H1 (cell line): ENCODE measurements at regions not wholly inside any gene's neighbourhood (a gene's known extent, or its start where the extent isn't known, plus 50 kb on each side); places are given as distances from the start of the nearest gene placed in this dataset.

ENCODE experiments used
- CTCF ChIA-PET: fragments of 300-600 bp; sonication (Branson Sonifier 250); formaldehyde crosslinking; loops from one replicate; lab custom pipeline; 2021; ENCODE audit not compliant: partially characterized antibody; lab: Charles Lee
- POLR2A ChIA-PET: fragments of 300-600 bp; sonication (Branson Sonifier 250); formaldehyde crosslinking; loops from one replicate; lab custom pipeline; 2021; ENCODE audit warnings: inconsistent platforms; ENCODE audit not compliant: partially characterized antibody; lab: Charles Lee
- DNase-seq, 2 experiments: peaks; one replicate each; pipeline versions ENCODE4 v3.0.0 to v3.0.0-alpha.2; 2010 to 2022; ENCODE audit warnings: low spot score in 2 of 2, low read depth in 1 of 2, mixed read lengths in 1 of 2
- FAIRE-seq: peaks from 2 replicates; lab custom pipeline; 2011; peaks lifted over from hg19 to GRCh38; lab: Jason Lieb, UNC
- H2AFZ ChIP-seq: 2 replicates; pipeline ENCODE4 v1.8.1; 2012; ENCODE audit warnings: low read length, inconsistent platforms
- H2AK5ac ChIP-seq: 2 replicates; pipeline ENCODE4 v1.6.1; 2013; ENCODE audit warnings: low read depth, low read length
- H2BK120ac ChIP-seq: replicated peaks from 2 replicates; pipeline ENCODE3; 2013; ENCODE audit warnings: low read depth, low read length, inconsistent platforms
- H2BK12ac ChIP-seq: 2 replicates; pipeline ENCODE4 v1.6.1; 2013; ENCODE audit warnings: low read depth, low read length
- H2BK15ac ChIP-seq: 2 replicates; pipeline ENCODE4 v1.6.1; 2013; ENCODE audit warnings: low read length
- H2BK20ac ChIP-seq: 2 replicates; pipeline ENCODE4 v1.6.1; 2013; ENCODE audit warnings: low read length
- H2BK5ac ChIP-seq: 2 replicates; pipeline ENCODE4 v1.6.1; 2013; ENCODE audit warnings: low read depth, low read length
- H3K14ac ChIP-seq: 2 replicates; pipeline ENCODE4 v1.6.1; 2013; ENCODE audit warnings: inconsistent platforms; ENCODE audit not compliant: insufficient read length
- H3K18ac ChIP-seq: 2 replicates; pipeline ENCODE4 v1.6.1; 2013; ENCODE audit warnings: low read length; ENCODE audit errors: extremely low read depth
- H3K23ac ChIP-seq: 2 replicates; pipeline ENCODE4 v1.6.1; 2013; ENCODE audit warnings: inconsistent platforms; ENCODE audit not compliant: insufficient read length
- H3K23me2 ChIP-seq: 2 replicates; pipeline ENCODE4 v1.6.1; 2013; ENCODE audit warnings: low read depth, low read length
- H3K27ac ChIP-seq: 2 replicates; pipeline ENCODE4 v1.6.1; 2011; ENCODE audit warnings: low read depth, low read length, inconsistent platforms
- H3K27me3 ChIP-seq, 4 experiments: replicated peaks in 1 of 4; 1 replicate in 1 of 4; 2 replicates in 3 of 4; pipeline versions ENCODE4 v1.6.1 to v1.8.1; 2011 to 2013; ENCODE audit warnings: low read length in 3 of 4, mild to moderate bottlenecking in 3 of 4, inconsistent platforms in 2 of 4, mixed read lengths in 2 of 4, moderate library complexity in 1 of 4; ENCODE audit not compliant: control insufficient read depth in 3 of 4, insufficient read depth in 3 of 4; ENCODE audit errors: extremely low read depth in 1 of 4
- H3K36me3 ChIP-seq, 4 experiments: 2 replicates each; pipeline versions ENCODE4 v1.6.1 to v1.8.1; 2011 to 2013; ENCODE audit warnings: mild to moderate bottlenecking in 4 of 4, low read length in 3 of 4, moderate library complexity in 2 of 4, control low read depth in 1 of 4, inconsistent platforms in 1 of 4; ENCODE audit not compliant: insufficient read depth in 4 of 4, control insufficient read depth in 2 of 4
- H3K4ac ChIP-seq: replicated peaks from 2 replicates; pipeline ENCODE3; 2013; ENCODE audit warnings: low read length, low read depth, mixed read lengths, inconsistent platforms; ENCODE audit not compliant: insufficient read length
- H3K4me1 ChIP-seq, 4 experiments: replicated peaks in 1 of 4; 1 replicate in 1 of 4; 2 replicates in 3 of 4; pipeline versions ENCODE4 v1.6.1 to v1.8.1; 2011 to 2013; ENCODE audit warnings: low read length in 3 of 4, inconsistent platforms in 2 of 4, mixed read lengths in 1 of 4; ENCODE audit not compliant: insufficient read depth in 4 of 4, control insufficient read depth in 3 of 4
- H3K4me2 ChIP-seq, 2 experiments: 2 replicates each; pipeline versions ENCODE4 v1.6.1 to v1.8.1; 2011 to 2013; ENCODE audit warnings: low read depth in 2 of 2, low read length in 2 of 2, control low read depth in 1 of 2, inconsistent platforms in 1 of 2, mild to moderate bottlenecking in 1 of 2; ENCODE audit not compliant: insufficient read depth in 1 of 2
- H3K4me3 ChIP-seq, 4 experiments: fragments of 200-600, 300-600 bp in 1 of 4; sonication (generic), shearing (Covaris generic), sonication (Bioruptor Twin) in 1 of 4; 2 replicates each; pipeline versions ENCODE4 v1.5.1 to v1.8.1; 2011 to 2016; ENCODE audit warnings: low read length in 4 of 4, low read depth in 3 of 4, control low read depth in 2 of 4, inconsistent platforms in 2 of 4, mild to moderate bottlenecking in 2 of 4, mixed read lengths in 1 of 4, moderate library complexity in 1 of 4; ENCODE audit not compliant: insufficient read depth in 2 of 4; ENCODE audit errors: extremely low read depth in 1 of 4
- H3K56ac ChIP-seq: replicated peaks from 2 replicates; pipeline ENCODE3; 2013; ENCODE audit warnings: low read depth, mild to moderate bottlenecking, mixed read lengths, low read length, inconsistent platforms; ENCODE audit not compliant: insufficient read length
- H3K79me1 ChIP-seq: 2 replicates; pipeline ENCODE4 v1.6.1; 2013; ENCODE audit warnings: low read depth, low read length, control low read depth
- H3K79me2 ChIP-seq, 2 experiments: 2 replicates each; pipeline versions ENCODE4 v1.6.1 to v1.8.1; 2012 to 2013; ENCODE audit warnings: low read length in 2 of 2, mild to moderate bottlenecking in 2 of 2, inconsistent platforms in 1 of 2; ENCODE audit not compliant: insufficient read depth in 2 of 2, control insufficient read depth in 1 of 2
- H3K9ac ChIP-seq, 4 experiments: replicated peaks in 1 of 4; 1 replicate in 1 of 4; 2 replicates in 3 of 4; pipeline versions ENCODE4 v1.6.1 to v1.8.1; 2011 to 2013; ENCODE audit warnings: low read depth in 3 of 4, low read length in 3 of 4, control low read depth in 2 of 4, mild to moderate bottlenecking in 2 of 4, moderate library complexity in 2 of 4, inconsistent platforms in 1 of 4; ENCODE audit errors: extremely low read depth in 1 of 4
- H3K9me3 ChIP-seq, 2 experiments: 2 replicates each; pipeline versions ENCODE4 v1.6.1 to v1.8.1; 2012 to 2013; ENCODE audit warnings: mild to moderate bottlenecking in 2 of 2, moderate library complexity in 2 of 2, control low read depth in 1 of 2, inconsistent platforms in 1 of 2, low read depth in 1 of 2, low read length in 1 of 2, mixed read lengths in 1 of 2; ENCODE audit not compliant: insufficient read depth in 2 of 2
- H4K20me1 ChIP-seq, 2 experiments: replicated peaks in 1 of 2; 2 replicates each; pipeline versions ENCODE3 to v1.8.1; 2011 to 2013; ENCODE audit warnings: inconsistent platforms in 2 of 2, low read length in 2 of 2, mild to moderate bottlenecking in 1 of 2; ENCODE audit not compliant: insufficient read depth in 2 of 2, control insufficient read depth in 1 of 2
- H4K5ac ChIP-seq: 2 replicates; pipeline ENCODE4 v1.6.1; 2013; ENCODE audit warnings: low read length, low read depth, mixed read lengths, inconsistent platforms; ENCODE audit not compliant: insufficient read length
- H4K8ac ChIP-seq: 2 replicates; pipeline ENCODE4 v1.8.0; 2013; ENCODE audit warnings: mild to moderate bottlenecking, moderate library complexity, low read length, inconsistent platforms; ENCODE audit not compliant: insufficient read depth; ENCODE audit errors: extremely low read depth
- H4K91ac ChIP-seq: replicated peaks from 2 replicates; pipeline ENCODE3; 2013; ENCODE audit warnings: low read length, mixed read lengths, inconsistent platforms; ENCODE audit not compliant: insufficient read length
- GTF2F1 ChIP-seq: IDR thresholded peaks from 2 replicates; pipeline ENCODE4 v1.6.1; 2012; ENCODE audit warnings: low read depth, low read length, improper control_type of control experiment, borderline replicate concordance
- TAF7 ChIP-seq: optimal IDR thresholded peaks from 2 replicates; pipeline ENCODE3; 2011; ENCODE audit warnings: low read depth, mild to moderate bottlenecking, inconsistent platforms, low read length, moderate library complexity, borderline replicate concordance
- WGBS, 2 experiments: shearing (Covaris generic) in 1 of 2; methylation state at CpG; one replicate each; pipeline versions ENCODE4 v1.1.6 to v1.1.7; 2013 to 2015; ENCODE audit warnings: low lambda C conversion rate in 2 of 2, mixed read lengths in 2 of 2, inconsistent platforms in 1 of 2, low coverage in 1 of 2, missing lambda C conversion rate in 1 of 2; ENCODE audit not compliant: insufficient replicate concordance in 2 of 2, insufficient coverage in 1 of 2, insufficient read length in 1 of 2; ENCODE audit errors: extremely low coverage in 1 of 2, missing lambda C conversion rate in 1 of 2; 5-methylcytosine and 5-hydroxymethylcytosine counted together
- TF ChIP-seq, protein P1 (sequence below): IDR thresholded peaks from 2 replicates; pipeline ENCODE4 v1.6.1; 2011; ENCODE audit warnings: low read depth, mild to moderate bottlenecking, low read length; ENCODE audit not compliant: insufficient read depth

- H2BK12ac ChIP-seq = no peak overlapping the region
- 94% methylated on average over 1 of the region's 1 CpG; no CpG with 5 or more reads in 1 of the 2 experiments for WGBS, 2 experiments
- CTCF ChIA-PET = no interaction called here
- TF ChIP-seq TAF7 (no peak), GTF2F1 (no peak)
- TF ChIP-seq, protein P1, sequence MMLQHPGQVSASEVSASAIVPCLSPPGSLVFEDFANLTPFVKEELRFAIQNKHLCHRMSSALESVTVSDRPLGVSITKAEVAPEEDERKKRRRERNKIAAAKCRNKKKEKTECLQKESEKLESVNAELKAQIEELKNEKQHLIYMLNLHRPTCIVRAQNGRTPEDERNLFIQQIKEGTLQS = no peak
Observed at GRCh38 chr3:106640353-106640752, 736.9 kb upstream of the CCDC54 start.

More at GRCh38 chr3:106640353-106640752, 736.9 kb upstream of the CCDC54 start:
- no peak overlapping the region for H2AFZ ChIP-seq
- no peak for FAIRE-seq
- H3K36me3 ChIP-seq = peaks cover 0 to 6% (median 0%) of the 10 kb centered on the region in 4 experiments; a peak in 1 of 8 replicates
- H3K4me2 ChIP-seq = no peak overlapping the region
- H3K14ac ChIP-seq = no peak overlapping the region
- no peak for DNase-seq
- H3K27me3 ChIP-seq = no peaks in the 10 kb centered on the region
- no peak overlapping the region for H3K9ac ChIP-seq
- H3K23me2 ChIP-seq = no peaks in the 10 kb centered on the region
- no peaks in the 10 kb centered on the region; a peak in 1 of 7 replicates for H3K4me1 ChIP-seq
- no peak overlapping the region for H4K8ac ChIP-seq
- H3K56ac ChIP-seq = no peak overlapping the region
- H3K23ac ChIP-seq = no peak overlapping the region
- no peak overlapping the region for H3K4ac ChIP-seq
- no peak overlapping the region for H2AK5ac ChIP-seq
- no peaks in the 10 kb centered on the region for H3K79me1 ChIP-seq
- no peak overlapping the region for H2BK20ac ChIP-seq
- H3K27ac ChIP-seq = no peak overlapping the region
- POLR2A ChIA-PET = no interaction called here
- H3K4me3 ChIP-seq = no peak overlapping the region
- no peak overlapping the region for H3K18ac ChIP-seq
- no peaks in the 10 kb centered on the region for H4K20me1 ChIP-seq
- peaks cover 10% of the 10 kb centered on the region in 2 experiments; a peak in 2 of 4 replicates for H3K9me3 ChIP-seq
- H4K91ac ChIP-seq = no peak overlapping the region
- H2BK15ac ChIP-seq = no peak overlapping the region
- H3K79me2 ChIP-seq = no peaks in the 10 kb centered on the region
- no peak overlapping the region for H4K5ac ChIP-seq
- H2BK5ac ChIP-seq = no peak overlapping the region
- no peak overlapping the region for H2BK120ac ChIP-seq
